ENCODE measurements at regions not wholly inside any gene's neighbourhood (a gene's known extent, or its start where the extent isn't known, plus 50 kb on each side); places are given as distances from the start of the nearest gene placed in this dataset.

GRCh38 chr5:8306288-8306896 is 437.4 kb downstream of the MTRR start:
- ChIA-PET SMC1A (ENCODE audit: uncharacterized antibody, unreplicated experiment) (no interaction called here), RAD21 (ENCODE audit: unreplicated experiment) (no interaction called here), POLR2A (no interaction called here), CTCF (no interaction called here)
- TF ChIP-seq NFYA (IDR thresholded peaks at IDR 0.05; ENCODE audit: borderline replicate concordance, low read depth, low read length) (no peak), ZNF207 (IDR thresholded peaks at IDR 0.05; ENCODE audit: borderline replicate concordance) (no peak), RB1 (IDR thresholded peaks at IDR 0.05; ENCODE audit: borderline replicate concordance) (no peak), FOS (IDR thresholded peaks at IDR 0.05; ENCODE audit: borderline replicate concordance, extremely low read depth, insufficient read length) (no peak), SP1 (IDR thresholded peaks at IDR 0.05; ENCODE audit: low read depth, low read length) (no peak), TAF1 (IDR thresholded peaks at IDR 0.05; ENCODE audit: borderline replicate concordance, low read depth, low read length) (no peak), YY1 (IDR thresholded peaks at IDR 0.05; ENCODE audit: low read depth, low read length) (no peak), CEBPB (IDR thresholded peaks at IDR 0.05; ENCODE audit: borderline replicate concordance in 1 of 2, low read depth in 2 of 2, low read length in 2 of 2) (no peak), SIN3A (IDR thresholded peaks at IDR 0.05; ENCODE audit: low read depth, low read length) (no peak), PAX8 (IDR thresholded peaks at IDR 0.05) (no peak), EGR1 (IDR thresholded peaks at IDR 0.05; ENCODE audit: borderline replicate concordance in 1 of 2, low read depth in 2 of 2, low read length in 2 of 2) (no peak), HCFC1 (IDR thresholded peaks at IDR 0.05; ENCODE audit: low read length) (no peak)
- 38% methylated on average over 5 of the region's 5 CpGs for WGBS (ENCODE audit: insufficient coverage, insufficient replicate concordance, low lambda C conversion rate, missing lambda C conversion rate)
- in situ Hi-C loops (cut with MboI) (no loop called here), intact Hi-C loops (cut with micrococcal nuclease; ENCODE audit: unreplicated experiment) (no loop called here)
- Histone ChIP-seq H3K4me3 (no peak overlapping the region), H3K79me2 (ENCODE audit: control insufficient read depth, insufficient read depth, low read length) (no peaks in the 10 kb centered on the region), H3K27me3 (replicated peaks in 1 of 2; ENCODE audit: control insufficient read depth in 2 of 2, insufficient read depth in 2 of 2, low read length in 1 of 2) (no peaks in the 10 kb centered on the region), H3K4me1 (ENCODE audit: control insufficient read depth, insufficient read depth, low read length) (no peaks in the 10 kb centered on the region), H3K27ac (ENCODE audit: control insufficient read depth, insufficient read depth) (no peak overlapping the region), H3K9me3 (replicated peaks; ENCODE audit: control insufficient read depth, insufficient read depth, low read length) (no peaks in the 10 kb centered on the region), H3K4me2 (ENCODE audit: control insufficient read depth, insufficient read depth) (no peak overlapping the region), H4K20me1 (ENCODE audit: control insufficient read depth, insufficient read depth) (no peaks in the 10 kb centered on the region), H3K36me3 (ENCODE audit: control insufficient read depth in 2 of 2, insufficient read depth in 2 of 2, low read length in 1 of 2) (no peaks in the 10 kb centered on the region), H2AFZ (ENCODE audit: control insufficient read depth, low read depth, low read length) (no peak overlapping the region), H3K9ac (ENCODE audit: control insufficient read depth, insufficient read depth, low read length) (no peak overlapping the region)
- BruUV-seq (replicated peaks) = no TSS peak
- no peak for FAIRE-seq
- no peak for DNase-seq (ENCODE audit: low read depth, low spot score)
- ATAC-seq = no peak

Data from GM12878 (cell line).